Vagina (tissue), 2 donors: ENCODE measurements at regions not wholly inside any gene's neighbourhood (a gene's known extent, or its start where the extent isn't known, plus 50 kb on each side); places are given as distances from the start of the nearest gene placed in this dataset.
"Not testable (repeated sequence)": the region's sequence is repeated elsewhere in the genome, so short reads cannot be mapped to it uniquely, and the experiment has no call there.

ENCODE experiments used
- DNase-seq, 2 donors: peaks; one replicate each; pipeline ENCODE4 v3.0.0-alpha.2; 2017; ENCODE audit errors: extremely low spot score in 2 of 2
- H3K27ac ChIP-seq: fragments of 200-600 bp; sonication (generic); one replicate; pipeline ENCODE4 v1.5.1; 2019
- H3K27me3 ChIP-seq: fragments of 200-600 bp; sonication (generic); one replicate; pipeline ENCODE4 v1.5.1; 2019
- H3K36me3 ChIP-seq, 2 donors: fragments of 200-600 bp; sonication (generic); one replicate each; pipeline ENCODE4 v1.5.1; 2017 to 2019
- H3K4me1 ChIP-seq: fragments of 200-600 bp; sonication (generic); one replicate; pipeline ENCODE4 v1.5.1; 2019
- H3K4me3 ChIP-seq, 2 donors: fragments of 200-600 bp; sonication (generic); 1 replicate in 1 of 2; 2 replicates in 1 of 2; pipeline ENCODE4 v1.5.1; 2016 to 2019
- H3K9me3 ChIP-seq: fragments of 200-600 bp; sonication (generic); one replicate; pipeline ENCODE4 v1.5.1; 2019
- POLR2A ChIP-seq, 2 donors: fragments of 450-650 bp; IDR thresholded peaks; one replicate each; pipeline ENCODE4 v1.6.1; 2017; ENCODE audit warnings: antibody characterized with exemption in 2 of 2, mild to moderate bottlenecking in 2 of 2, moderate library complexity in 2 of 2
- POLR2AphosphoS5 ChIP-seq, 2 donors: sonication (generic); formaldehyde crosslinking; IDR thresholded peaks; one replicate each; pipeline ENCODE4 v1.9.0; 2017; ENCODE audit warnings: antibody characterized with exemption in 2 of 2, mild to moderate bottlenecking in 2 of 2, low read depth in 1 of 2; ENCODE audit not compliant: insufficient read depth in 1 of 2
- intact Hi-C: fragments of 100-400 bp; cut with DNase I; formaldehyde crosslinking; loops from one replicate; pipeline ENCODE4 v1.15.1; 2023
- TF ChIP-seq, protein P1 (sequence below), 3 experiments: fragments of 450-650 bp in 2 of 3; fragments of 200-600 bp in 1 of 3; sonication (generic) in 1 of 3; IDR thresholded peaks; one replicate each; pipeline ENCODE4 v1.5.1; 2017 to 2019; ENCODE audit warnings: antibody characterized with exemption in 3 of 3, mild to moderate bottlenecking in 2 of 3, moderate library complexity in 2 of 3

GRCh38 chr10:22780474-22780885 lies 66.1 kb upstream of the PIP4K2A start:
- Histone ChIP-seq H3K36me3 (no peaks in the 10 kb centered on the region), H3K27ac (no peak overlapping the region), H3K4me1 (no peaks in the 10 kb centered on the region), H3K27me3 (no peaks in the 10 kb centered on the region), H3K9me3 (no peaks in the 10 kb centered on the region), H3K4me3 (no peak overlapping the region)
- TF ChIP-seq, protein P1, sequence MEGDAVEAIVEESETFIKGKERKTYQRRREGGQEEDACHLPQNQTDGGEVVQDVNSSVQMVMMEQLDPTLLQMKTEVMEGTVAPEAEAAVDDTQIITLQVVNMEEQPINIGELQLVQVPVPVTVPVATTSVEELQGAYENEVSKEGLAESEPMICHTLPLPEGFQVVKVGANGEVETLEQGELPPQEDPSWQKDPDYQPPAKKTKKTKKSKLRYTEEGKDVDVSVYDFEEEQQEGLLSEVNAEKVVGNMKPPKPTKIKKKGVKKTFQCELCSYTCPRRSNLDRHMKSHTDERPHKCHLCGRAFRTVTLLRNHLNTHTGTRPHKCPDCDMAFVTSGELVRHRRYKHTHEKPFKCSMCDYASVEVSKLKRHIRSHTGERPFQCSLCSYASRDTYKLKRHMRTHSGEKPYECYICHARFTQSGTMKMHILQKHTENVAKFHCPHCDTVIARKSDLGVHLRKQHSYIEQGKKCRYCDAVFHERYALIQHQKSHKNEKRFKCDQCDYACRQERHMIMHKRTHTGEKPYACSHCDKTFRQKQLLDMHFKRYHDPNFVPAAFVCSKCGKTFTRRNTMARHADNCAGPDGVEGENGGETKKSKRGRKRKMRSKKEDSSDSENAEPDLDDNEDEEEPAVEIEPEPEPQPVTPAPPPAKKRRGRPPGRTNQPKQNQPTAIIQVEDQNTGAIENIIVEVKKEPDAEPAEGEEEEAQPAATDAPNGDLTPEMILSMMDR (IDR thresholded peaks at IDR 0.05), result no peak
- TF ChIP-seq POLR2AphosphoS5 (IDR thresholded peaks at IDR 0.05; ENCODE audit: insufficient read depth in 1 of 2, low read depth in 1 of 2) (no peak), POLR2A (IDR thresholded peaks at IDR 0.05) (no peak)
- intact Hi-C loops, result no loop called here
- DNase-seq, result no peak

- DNase-seq, result no peak
- no peaks in the 10 kb centered on the region for H3K9me3 ChIP-seq
These were observed 65.1 kb upstream of the PIP4K2A start for GRCh38 chr10:22779331-22780019.

GRCh38 chr10:22774102-22774501 lies 59.7 kb upstream of the PIP4K2A start:
- no peaks in the 10 kb centered on the region for H3K27me3 ChIP-seq
- TF ChIP-seq, protein P1 (IDR thresholded peaks at IDR 0.05), result no peak
- TF ChIP-seq POLR2A (IDR thresholded peaks at IDR 0.05) (no peak), POLR2AphosphoS5 (IDR thresholded peaks at IDR 0.05; ENCODE audit: insufficient read depth in 1 of 2, low read depth in 1 of 2) (no peak)
- no peaks in the 10 kb centered on the region for H3K4me1 ChIP-seq
- no peak for DNase-seq
- H3K36me3 ChIP-seq, result no peaks in the 10 kb centered on the region
- intact Hi-C loops, result no loop called here
- no peak overlapping the region for H3K4me3 ChIP-seq
- H3K9me3 ChIP-seq, result no peaks in the 10 kb centered on the region
- H3K27ac ChIP-seq, result no peak overlapping the region

More at GRCh38 chr10:22779331-22780019, 65.1 kb upstream of the PIP4K2A start:
- intact Hi-C loops, result no loop called here
- Histone ChIP-seq H3K4me3 (no peak overlapping the region), H3K27me3 (no peaks in the 10 kb centered on the region), H3K4me1 (no peaks in the 10 kb centered on the region), H3K27ac (no peak overlapping the region), H3K36me3 (no peaks in the 10 kb centered on the region)
- TF ChIP-seq, protein P1 (IDR thresholded peaks at IDR 0.05), result no peak
- no peak for TF ChIP-seq POLR2A (IDR thresholded peaks at IDR 0.05)
- no peak for TF ChIP-seq POLR2AphosphoS5 (IDR thresholded peaks at IDR 0.05; ENCODE audit: insufficient read depth in 1 of 2, low read depth in 1 of 2)

GRCh38 chr10:22771631-22772030 lies 57.3 kb upstream of the PIP4K2A start:
- H3K27me3 ChIP-seq, H3K9me3 ChIP-seq, H3K4me1 ChIP-seq, H3K27ac ChIP-seq, DNase-seq, intact Hi-C loops, H3K4me3 ChIP-seq, H3K36me3 ChIP-seq: not testable (repeated sequence)

DNA sequence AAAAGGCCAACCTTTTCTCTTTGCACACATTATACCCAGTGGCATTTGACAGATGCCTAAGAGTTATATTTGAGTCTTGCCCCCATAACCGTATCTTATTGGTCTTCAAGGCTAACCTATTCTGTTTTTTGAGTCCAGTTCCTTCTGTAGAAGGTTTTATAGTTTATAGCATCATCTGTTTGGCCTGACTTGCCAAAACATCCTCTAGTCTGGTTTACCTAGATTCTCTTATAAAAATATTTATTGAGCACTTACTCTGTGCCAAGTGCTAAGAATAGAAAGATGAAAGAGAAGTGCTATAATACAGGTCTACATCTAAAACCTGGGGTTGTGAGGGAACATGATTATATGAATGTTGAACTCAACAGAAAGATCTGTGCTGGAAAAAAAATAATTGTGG lies 55.9 kb upstream of the PIP4K2A start:
- Histone ChIP-seq H3K4me1 (peaks cover 5% of the 10 kb centered on the region), H3K27me3 (no peaks in the 10 kb centered on the region), H3K27ac (no peak overlapping the region), H3K36me3 (no peaks in the 10 kb centered on the region), H3K4me3 (no peak overlapping the region), H3K9me3 (no peaks in the 10 kb centered on the region)
- TF ChIP-seq, protein P1 (IDR thresholded peaks at IDR 0.05), result no peak
- TF ChIP-seq POLR2A (IDR thresholded peaks at IDR 0.05) (no peak), POLR2AphosphoS5 (IDR thresholded peaks at IDR 0.05; ENCODE audit: insufficient read depth in 1 of 2, low read depth in 1 of 2) (no peak)
- intact Hi-C loops, result no loop called here
- DNase-seq, result no peak
